RCC 7860 (cell line): ENCODE measurements at regions not wholly inside any gene's neighbourhood (a gene's known extent, or its start where the extent isn't known, plus 50 kb on each side); places are given as distances from the start of the nearest gene placed in this dataset.
A peak's percentile ranks its signal among the peaks of the same experiment; 100 is the strongest.
"Not testable (repeated sequence)": the region's sequence is repeated elsewhere in the genome, so short reads cannot be mapped to it uniquely, and the experiment has no call there.

ENCODE experiments used
- DNase-seq: peaks from one replicate; pipeline ENCODE4 v3.0.0-alpha.2; 2015; ENCODE audit warnings: low spot score
- FAIRE-seq: peaks from 2 replicates; lab custom pipeline; 2012; peaks lifted over from hg19 to GRCh38; lab: Jason Lieb, UNC

GRCh38 chr1:234790333-234790732 lies 180.4 kb upstream of the IRF2BP2 start:
- not testable (repeated sequence) for FAIRE-seq

GRCh38 chr1:234787011-234787584 lies 177.1 kb upstream of the IRF2BP2 start:
- DNase-seq, FAIRE-seq: not testable (repeated sequence)

More at GRCh38 chr1:234790333-234790732, 180.4 kb upstream of the IRF2BP2 start:
- not testable (repeated sequence) for DNase-seq

- FAIRE-seq, DNase-seq: not testable (repeated sequence)
These were observed 175.9 kb upstream of the IRF2BP2 start for GRCh38 chr1:234785922-234786321.

GRCh38 chr1:234785471-234785919 lies 175.5 kb upstream of the IRF2BP2 start:
- peak; percentile 58 for DNase-seq
- FAIRE-seq: peak; percentile 69

DNA sequence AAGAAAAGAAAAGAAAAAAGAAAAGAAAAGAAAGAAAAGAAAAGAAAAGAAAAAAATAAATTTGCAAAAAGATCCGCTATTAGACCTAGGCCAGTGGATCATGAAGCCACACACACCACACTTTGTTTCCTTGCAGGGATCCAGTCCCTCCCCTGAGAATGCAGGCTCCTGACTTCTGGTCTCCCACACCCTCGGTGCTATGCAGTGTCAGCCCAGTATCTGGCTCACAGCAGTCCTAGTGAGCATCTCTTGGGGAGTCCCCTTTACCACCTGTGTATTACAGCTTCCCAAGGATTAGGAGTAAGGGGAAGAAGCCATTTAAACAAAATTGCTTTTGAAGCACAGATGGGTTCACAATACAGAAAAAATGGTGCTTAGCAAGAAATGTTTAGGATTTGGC lies 174.1 kb upstream of the IRF2BP2 start:
- not testable (repeated sequence) for FAIRE-seq

GRCh38 chr1:234782791-234783190 lies 172.8 kb upstream of the IRF2BP2 start:
- DNase-seq (no peak), FAIRE-seq (no peak)

More for the DNA sequence above, 174.1 kb upstream of the IRF2BP2 start:
- DNase-seq: not testable (repeated sequence)

DNA sequence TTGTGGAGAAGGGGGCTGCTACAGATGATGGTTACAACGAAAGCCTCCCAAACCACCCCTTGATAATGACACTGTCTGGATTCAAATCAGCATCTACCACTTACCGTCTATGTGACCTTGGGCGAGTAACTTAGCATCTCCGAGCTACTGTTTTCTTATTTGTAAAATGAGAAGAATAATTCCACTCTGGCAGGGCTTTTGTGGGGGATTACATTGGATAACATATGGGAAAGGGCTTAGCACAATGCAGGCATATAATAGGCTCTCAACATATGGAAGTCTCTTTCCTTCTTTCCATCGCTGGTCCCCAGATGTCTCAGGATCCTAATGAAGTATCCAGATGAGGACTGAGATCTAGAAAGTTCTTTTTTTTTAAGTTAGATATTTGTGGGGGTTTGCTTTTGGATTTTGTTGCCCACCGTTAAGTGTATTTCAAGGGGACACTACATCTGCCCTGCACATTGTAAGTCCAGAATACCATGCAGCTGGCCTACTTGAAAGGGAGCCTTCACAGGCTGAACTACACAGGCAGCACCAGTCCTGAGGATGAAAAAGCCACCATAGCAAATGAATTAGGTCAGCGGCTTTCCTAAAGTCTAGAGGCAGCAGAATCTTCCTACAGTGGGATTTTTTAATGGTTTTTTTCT lies 172.2 kb upstream of the IRF2BP2 start:
- FAIRE-seq: no peak
- no peak for DNase-seq

DNA sequence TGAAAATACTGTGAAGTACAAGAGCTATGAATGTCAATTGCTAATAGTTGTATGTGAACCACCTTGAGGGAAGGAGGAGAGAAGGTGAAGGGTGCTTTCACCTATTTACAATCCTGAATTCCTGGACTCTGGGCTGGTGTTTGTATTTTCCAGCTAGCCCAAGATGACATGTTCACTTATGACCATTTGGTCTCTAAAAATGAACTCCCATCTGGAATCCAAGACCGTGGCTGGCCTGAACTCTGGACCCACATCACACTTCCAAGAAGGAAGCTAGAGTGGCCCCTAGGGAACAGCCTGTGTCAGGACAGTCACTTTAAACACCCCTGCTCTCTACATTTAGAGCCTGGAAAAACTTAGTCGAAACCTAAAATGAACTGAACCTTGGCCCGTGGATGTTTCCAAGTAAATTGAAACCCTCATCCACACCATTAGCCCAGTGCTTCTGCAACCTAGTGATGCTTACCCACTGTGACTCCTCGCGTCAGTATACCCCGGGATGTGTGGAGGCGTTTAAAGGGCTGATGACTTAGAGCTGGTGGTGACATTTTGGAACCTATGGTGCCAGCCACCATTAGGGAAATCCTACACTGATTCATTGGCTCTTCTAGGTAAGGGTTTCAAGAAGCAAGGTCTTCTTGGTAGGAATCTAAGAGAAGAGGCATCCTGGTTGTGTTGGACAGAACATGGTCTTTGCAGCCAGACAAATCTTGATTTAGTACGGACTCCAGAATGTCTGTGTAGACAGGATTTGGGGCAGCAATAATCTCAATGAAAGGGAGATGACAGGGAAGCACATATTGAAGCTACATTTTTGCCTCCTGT lies 171.5 kb upstream of the IRF2BP2 start:
- DNase-seq (no peak), FAIRE-seq (no peak)

DNA sequence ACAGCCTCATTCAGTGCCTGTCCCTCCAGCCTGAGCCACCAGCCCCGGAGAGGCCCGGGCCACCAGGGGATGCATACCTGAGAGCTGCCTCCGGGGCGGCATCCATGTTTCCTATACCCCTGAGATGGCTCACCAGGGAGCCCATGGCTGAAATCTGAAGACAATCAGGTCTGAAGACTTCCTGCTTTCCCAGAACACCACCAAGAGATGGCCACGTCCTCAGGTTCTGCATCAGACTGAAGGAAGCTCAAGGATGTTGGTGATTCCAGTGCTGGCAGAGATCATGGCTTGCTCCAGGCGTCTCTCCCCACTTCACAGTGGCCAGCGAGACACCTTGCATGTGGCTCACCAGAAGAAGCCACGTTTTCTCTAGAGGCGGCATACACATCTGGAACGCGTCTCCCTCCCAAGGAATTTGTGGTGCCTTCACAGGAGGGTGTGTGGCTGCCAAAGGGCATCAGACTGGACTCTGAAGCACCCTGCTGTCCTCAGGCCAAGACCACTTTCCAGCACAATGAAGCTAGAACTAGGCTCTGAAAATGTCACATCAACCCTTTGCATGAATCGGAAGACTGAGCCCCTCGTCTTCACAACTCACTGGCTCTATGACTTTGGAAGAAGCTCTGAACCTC lies 170.7 kb upstream of the IRF2BP2 start:
- FAIRE-seq: no peak
- no peak for DNase-seq

DNA sequence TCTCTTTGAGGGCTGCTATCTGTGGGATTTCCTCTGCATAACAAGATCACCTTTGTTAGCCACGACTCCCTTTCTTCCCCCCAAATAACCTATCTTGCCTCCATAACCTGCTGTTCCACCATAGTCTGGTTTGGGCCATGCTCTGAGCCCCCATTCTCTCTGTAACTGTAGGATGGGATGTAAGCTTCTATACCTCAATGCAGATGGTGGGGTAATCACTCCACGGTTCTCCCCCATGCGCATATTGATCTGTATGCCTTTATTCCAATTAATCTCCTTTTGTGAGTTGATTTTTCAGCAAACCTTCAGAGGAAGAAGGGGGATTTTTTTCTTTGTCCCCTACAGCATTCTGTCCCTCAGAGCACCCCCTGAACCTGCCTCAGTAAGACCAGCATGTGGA lies 170.1 kb upstream of the IRF2BP2 start:
- FAIRE-seq (no peak), DNase-seq (no peak)

- not testable (repeated sequence) for FAIRE-seq, DNase-seq
These were observed 169.6 kb upstream of the IRF2BP2 start for GRCh38 chr1:234779600-234779999.

DNA sequence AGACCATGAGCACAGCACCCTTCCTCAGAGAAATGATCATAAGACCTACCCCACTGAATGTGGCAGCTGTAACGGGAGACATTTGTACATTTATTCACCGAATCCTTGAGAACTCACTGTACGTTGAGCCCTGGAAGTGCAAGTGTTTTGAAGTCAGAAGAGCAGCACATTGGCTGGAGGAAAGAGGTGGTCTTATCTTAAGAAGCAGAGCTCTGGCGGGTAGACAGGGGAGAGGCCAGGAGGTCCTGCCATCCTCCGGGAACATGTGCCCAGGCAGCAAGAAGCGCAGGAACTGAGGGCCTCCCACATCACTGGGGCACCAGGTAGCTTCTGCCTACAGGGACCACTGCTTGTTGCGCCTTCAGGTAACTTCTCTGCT lies 169.2 kb upstream of the IRF2BP2 start:
- FAIRE-seq (no peak), DNase-seq (no peak)

- FAIRE-seq: no peak
These were observed 168.5 kb upstream of the IRF2BP2 start for GRCh38 chr1:234778221-234779159.

GRCh38 chr1:234777856-234778220 lies 167.9 kb upstream of the IRF2BP2 start:
- FAIRE-seq (no peak), DNase-seq (no peak)

More at GRCh38 chr1:234778221-234779159, 168.5 kb upstream of the IRF2BP2 start:
- no peak for DNase-seq

DNA sequence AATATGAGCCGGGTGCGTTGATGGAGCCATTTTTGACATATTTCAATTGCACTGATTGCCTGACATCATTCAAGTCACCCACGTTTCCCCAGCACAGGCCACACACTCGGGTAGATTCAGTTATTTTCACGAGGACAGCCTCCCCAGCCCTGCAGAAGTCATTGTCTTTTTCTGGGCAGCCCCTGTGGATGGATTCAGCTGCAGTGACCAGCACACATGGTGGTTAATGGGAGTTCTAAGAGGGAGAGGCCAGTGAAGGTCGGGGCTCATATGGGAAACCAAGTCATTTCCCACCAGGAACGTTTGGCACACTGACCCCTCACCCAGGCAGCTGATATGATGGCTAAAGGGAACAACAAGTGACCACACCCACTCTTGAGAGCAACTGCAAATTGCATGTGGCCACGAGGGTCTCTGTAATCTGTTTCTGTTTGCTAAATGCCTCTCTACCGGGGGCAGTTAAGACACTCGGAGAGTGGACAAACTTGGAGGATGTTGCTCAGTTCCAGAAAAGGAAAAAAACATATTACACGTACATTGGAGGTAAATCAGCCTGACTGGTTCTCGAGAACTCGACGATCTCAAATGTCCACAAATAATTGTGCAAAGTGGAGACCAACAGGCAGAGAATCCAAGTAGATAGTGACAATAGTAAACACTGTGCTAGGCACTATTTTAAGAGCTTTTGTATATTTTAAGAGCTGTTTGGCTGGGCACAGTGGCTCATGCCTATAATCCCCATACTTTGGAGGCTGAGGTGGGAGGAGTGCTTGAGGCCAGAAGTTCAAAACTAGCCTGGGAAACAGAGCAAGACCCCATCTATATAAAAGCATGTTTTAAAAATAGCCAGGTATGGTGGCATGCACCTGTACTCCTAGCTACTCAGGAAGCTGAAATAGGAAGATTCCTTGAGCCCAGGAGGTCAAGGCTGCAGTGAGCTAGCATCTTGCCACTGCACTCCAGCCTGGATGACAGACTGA lies 167.2 kb upstream of the IRF2BP2 start:
- DNase-seq: no peak
- FAIRE-seq: no peak

DNA sequence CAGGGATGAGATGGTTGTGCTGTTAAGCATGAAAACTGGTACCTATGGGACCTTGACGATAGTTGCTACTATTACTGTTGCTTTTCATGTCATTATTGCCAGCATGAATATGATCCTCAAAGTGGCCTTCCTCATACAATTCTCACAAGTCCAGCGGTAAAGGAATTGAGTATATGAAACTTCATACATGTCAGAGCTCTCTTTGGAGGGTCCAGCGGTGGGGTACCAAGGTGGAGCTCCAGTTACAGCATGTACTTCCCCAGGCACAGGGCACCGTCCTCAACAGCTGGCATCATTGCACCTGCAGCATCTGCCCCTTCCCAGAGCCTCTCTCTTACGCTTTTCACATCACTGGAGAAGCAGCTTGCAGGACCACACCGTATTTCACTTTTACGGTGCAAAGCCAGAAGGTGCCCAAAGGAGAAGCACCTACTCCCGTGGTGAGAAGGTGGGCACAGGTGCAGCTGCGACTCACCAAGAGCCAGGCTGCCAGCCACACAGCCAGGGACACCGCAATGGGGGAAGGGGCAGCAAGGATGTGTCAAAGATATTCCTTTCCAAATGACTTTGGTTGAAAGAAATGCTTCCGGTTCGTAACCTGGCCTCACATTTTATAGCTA lies 166.4 kb upstream of the IRF2BP2 start:
- no peak for DNase-seq
- no peak for FAIRE-seq

GRCh38 chr1:234775477-234776246 lies 165.7 kb upstream of the IRF2BP2 start:
- FAIRE-seq (no peak), DNase-seq (peak; percentile 45)

DNA sequence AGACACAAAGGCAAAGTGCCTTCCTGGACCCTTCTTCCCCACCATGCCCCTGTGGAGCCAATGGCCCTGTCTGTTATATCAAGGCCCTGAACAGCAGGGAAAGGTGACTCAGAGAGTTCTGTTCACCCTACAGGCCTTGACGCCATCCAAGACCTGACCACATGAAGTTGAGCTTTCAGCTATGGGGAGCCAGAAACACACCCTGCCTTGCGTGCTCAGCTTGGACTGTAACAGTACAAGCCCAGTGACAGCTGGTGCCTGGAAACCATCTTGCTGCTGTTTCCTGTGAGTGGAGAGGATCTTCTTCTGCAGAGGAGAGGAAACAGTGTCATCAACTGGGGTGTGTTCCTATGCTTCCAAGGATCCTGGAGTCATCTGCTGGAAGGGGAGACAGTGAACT lies 165.0 kb upstream of the IRF2BP2 start:
- FAIRE-seq: no peak
- DNase-seq: no peak
